Umbilical cord (tissue), 1 donor: ENCODE measurements at regions not wholly inside any gene's neighbourhood (a gene's known extent, or its start where the extent isn't known, plus 50 kb on each side); places are given as distances from the start of the nearest gene placed in this dataset.

Experiments used
- DNase-seq: peaks from one replicate; pipeline ENCODE4 v3.0.0-alpha.2; 2015; ENCODE audit warnings: low spot score

GRCh38 chr7:130896051-130896881 lies 162.3 kb upstream of the KLF14 start:
- no peak for DNase-seq

DNA sequence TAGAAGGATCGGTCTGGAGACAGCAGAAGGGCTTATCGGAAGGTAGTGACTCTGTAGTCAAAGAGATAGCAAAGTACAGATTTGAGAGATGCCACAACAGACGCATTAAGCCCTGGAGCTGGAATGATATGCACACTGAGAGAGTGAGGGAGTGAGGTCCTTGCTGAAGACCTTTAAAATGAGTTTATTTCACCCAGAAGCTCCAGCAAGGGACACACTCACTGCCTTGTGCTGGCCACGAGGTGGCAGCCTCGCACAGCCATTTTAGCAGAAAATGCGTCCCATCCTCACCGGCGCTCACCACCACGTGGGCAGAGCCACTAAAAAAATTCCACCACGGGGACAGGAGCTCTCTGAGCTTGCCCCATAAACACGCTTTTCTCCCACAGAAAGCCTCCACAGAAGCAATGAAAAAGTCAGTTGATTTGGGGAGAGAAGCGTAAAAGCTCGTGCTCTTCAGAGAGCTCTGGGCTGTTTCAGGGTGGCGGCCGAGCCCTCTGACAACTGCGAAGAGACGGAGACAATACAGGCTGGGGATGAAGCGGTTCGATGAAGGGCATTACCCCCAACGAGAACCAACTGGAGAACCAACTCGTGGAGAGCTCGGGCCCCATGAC lies 163.0 kb upstream of the KLF14 start:
- peak; percentile 81 for DNase-seq

GRCh38 chr7:130897515-130898419 lies 163.8 kb upstream of the KLF14 start:
- no peak for DNase-seq

DNA sequence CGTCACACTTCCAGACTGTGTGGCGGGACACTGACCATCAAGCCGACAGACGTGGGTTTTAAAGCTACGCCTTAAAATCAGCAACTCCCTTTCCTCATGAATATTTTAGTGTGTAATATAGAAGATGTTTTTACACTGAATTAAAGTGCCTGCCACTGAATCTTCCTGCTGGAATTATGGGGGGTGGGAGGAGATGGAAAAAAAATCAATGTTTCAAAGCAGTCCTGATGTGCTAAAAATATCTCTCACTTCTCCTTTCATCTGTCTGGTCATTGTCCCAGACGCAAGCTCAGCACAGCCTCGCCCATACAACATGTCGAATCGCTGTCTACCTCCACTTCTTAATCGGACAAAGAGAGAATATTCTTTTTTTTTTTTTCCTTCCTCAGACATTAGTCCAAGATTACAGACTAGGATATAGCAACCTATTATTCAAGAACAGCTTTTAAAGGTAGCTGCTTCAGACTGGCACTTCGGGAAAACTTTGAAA lies 165.1 kb upstream of the KLF14 start:
- no peak for DNase-seq

- no peak for DNase-seq
Observed at GRCh38 chr7:130899638-130900401, 165.8 kb upstream of the KLF14 start.

DNA sequence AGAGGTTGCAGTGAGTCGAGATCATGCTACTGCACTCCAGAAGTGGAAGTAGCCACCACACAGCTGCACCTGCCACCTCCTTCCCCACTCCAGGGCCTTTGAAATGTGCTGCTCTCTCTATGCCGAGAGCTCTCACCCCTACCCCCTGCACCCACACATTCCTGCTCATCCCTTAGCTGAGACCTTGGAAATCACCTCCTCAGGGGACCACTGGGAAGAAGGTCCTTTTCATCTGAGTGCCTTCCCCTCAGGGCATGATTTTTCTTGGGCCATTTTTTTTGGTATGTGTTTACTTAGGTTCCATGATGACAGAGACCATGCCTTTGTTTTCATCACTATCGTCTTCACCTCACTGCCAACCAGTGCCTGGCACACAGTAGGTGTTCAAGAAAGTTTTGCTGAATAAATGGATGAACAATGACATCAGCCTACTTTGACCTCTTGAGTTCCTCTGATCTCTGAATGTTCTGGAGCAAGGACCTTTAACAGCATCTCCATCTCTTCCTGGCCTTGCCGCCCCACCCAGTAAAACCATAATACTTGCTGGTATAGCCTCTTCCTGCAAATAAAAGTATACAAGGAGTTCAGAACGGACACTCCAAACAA lies 166.6 kb upstream of the KLF14 start:
- DNase-seq = no peak

DNA sequence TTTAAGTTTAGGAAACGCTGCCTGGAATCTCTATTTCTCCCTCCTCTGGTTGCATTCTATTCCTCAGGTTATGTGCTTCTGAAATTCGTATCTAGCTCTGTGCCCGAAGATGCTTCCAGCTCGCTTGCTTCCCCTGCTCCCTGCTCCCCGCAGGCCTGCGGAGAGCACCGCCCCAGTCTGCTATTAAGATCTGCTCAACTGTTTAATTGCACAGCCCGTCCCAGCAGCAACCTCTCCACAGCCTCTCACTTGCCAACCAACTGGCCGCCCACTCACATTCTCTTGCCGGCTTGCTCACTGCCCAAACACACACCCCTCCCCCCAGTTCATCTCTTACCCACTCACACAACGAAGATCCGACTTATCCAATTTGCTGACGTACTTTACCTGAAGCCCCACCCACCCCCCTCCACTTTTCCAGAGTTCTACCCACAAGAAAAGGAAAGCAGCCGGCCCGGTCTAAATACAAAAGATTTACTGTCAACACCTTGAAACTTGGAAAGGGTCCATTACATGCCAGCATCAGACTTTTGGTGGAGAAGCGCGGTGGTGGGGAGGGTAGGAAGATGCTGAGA lies 167.3 kb upstream of the KLF14 start:
- no peak for DNase-seq

GRCh38 chr7:130902755-130903357 lies 168.8 kb upstream of the KLF14 start:
- no peak for DNase-seq

GRCh38 chr7:130903358-130903974 lies 169.5 kb upstream of the KLF14 start:
- DNase-seq = no peak

GRCh38 chr7:130904031-130904757 lies 170.2 kb upstream of the KLF14 start:
- peak; percentile 81 for DNase-seq

DNA sequence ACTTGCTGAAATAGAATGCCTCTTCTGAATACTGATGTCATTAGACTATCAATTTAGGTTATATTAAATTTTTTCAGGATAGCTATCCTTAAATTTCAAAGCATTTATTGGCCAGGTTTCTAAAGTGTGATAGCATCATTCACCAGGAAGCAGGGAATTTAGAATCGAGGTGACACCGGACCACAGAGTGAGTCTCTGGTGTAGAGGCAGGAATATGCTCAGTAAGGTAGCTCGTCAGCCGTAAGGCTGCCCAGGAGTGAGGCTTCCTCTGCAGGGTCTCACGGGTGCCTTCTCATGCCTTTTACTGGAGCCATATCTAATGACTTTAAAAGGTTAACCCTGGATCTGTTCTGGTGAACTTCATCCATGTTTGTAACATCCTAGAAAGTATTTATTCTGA lies 170.8 kb upstream of the KLF14 start:
- DNase-seq = no peak

DNA sequence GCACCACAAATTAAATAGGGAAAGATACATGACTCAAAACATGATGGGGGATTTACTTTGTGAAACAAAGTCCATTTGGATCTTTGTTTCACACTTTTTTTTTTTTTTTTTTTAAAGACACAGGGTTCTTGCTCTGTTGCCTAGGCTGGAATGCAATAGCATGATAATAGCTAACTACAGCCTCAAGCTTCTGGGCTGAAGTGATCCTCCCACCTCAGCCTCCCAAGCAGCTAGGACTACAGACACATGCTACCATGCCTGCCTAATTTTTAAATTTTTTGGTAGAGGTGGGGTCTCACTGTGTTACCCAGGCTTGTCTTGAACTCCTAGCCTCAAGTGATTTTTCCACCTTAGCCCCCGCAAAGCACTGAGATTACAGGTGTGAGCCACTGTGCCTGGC lies 172.6 kb upstream of the KLF14 start:
- DNase-seq = no peak

GRCh38 chr7:130907439-130907838 lies 173.4 kb upstream of the KLF14 start:
- no peak for DNase-seq

DNA sequence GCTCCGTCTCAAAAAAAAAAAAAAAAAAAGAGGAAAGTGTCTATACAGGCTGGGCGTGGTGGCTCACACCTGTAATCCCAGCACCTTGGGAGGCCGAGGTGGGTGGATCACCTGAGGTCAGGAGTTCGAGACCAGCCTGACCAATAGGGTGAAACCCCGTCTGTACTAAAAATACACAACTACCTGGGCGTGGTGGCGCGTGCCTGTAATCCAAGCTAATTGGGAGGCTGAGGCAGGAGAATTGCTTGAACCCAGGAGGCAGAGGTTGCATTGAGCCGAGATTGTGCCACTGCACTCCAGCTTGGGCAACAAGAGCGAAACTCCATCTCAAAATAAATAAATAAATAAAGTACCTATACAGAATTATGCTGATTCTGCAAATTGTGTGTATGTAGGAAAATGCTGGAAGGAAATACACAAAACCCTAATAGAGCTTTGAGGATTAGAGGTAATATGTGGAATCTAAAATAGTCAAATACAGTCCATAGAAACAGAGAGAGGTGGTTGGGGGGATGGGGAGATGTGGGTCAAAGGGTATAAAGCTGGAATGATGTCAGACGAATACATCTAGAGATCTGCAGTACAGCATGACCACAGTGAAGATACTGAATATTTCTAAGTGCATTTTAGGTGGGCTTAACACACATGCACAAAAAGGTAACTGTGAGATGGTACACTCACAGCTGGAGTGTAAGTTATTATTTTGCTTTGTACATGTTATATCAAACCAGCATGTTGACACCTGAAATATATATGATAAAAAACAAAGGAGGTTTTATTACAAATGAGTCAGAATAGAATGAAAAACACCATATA lies 174.5 kb upstream of the KLF14 start:
- DNase-seq = no peak

- DNase-seq = no peak
Observed at GRCh38 chr7:130909161-130909836, 175.3 kb upstream of the KLF14 start.

GRCh38 chr7:130909881-130910672 lies 176.1 kb upstream of the KLF14 start:
- DNase-seq = no peak
